GM23338 (cell line): ENCODE measurements at regions not wholly inside any gene's neighbourhood (a gene's known extent, or its start where the extent isn't known, plus 50 kb on each side); places are given as distances from the start of the nearest gene placed in this dataset.

ENCODE experiments used
- ATAC-seq: fragments of 200-7000 bp; cut with Tn5 transposase; 3 replicates; pipeline ENCODE4 v1.9.1; 2020
- DNase-seq: peaks from one replicate; pipeline ENCODE4 v3.0.0-alpha.2; 2015; ENCODE audit warnings: low spot score
- H2AFZ ChIP-seq: fragments of 200-600 bp; sonication (generic); 2 replicates; pipeline ENCODE4 v1.8.0; 2016; ENCODE audit warnings: antibody characterized with exemption, mild to moderate bottlenecking, moderate library complexity
- H3F3A ChIP-seq: fragments of 200-600 bp; sonication (generic); replicated peaks from 2 replicates; pipeline ENCODE4 v1.8.0; 2017; ENCODE audit warnings: antibody characterized with exemption, mixed run types, low read depth
- H3K27ac ChIP-seq: fragments of 200-600 bp; sonication (generic); 2 replicates; pipeline ENCODE4 v1.6.1; 2016; ENCODE audit warnings: low read depth
- H3K27me3 ChIP-seq: fragments of 200-600 bp; sonication (generic); 2 replicates; pipeline ENCODE4 v1.8.0; 2016; ENCODE audit warnings: mild to moderate bottlenecking, mixed run types, moderate library complexity; ENCODE audit not compliant: insufficient read depth
- H3K36me3 ChIP-seq: fragments of 200-600 bp; sonication (generic); 2 replicates; pipeline ENCODE4 v1.8.0; 2016; ENCODE audit warnings: mild to moderate bottlenecking; ENCODE audit not compliant: insufficient read depth
- H3K4me1 ChIP-seq: fragments of 200-600 bp; sonication (generic); 2 replicates; pipeline ENCODE4 v1.8.0; 2016; ENCODE audit warnings: mild to moderate bottlenecking, moderate library complexity; ENCODE audit not compliant: insufficient read depth
- H3K4me2 ChIP-seq: fragments of 200-600 bp; sonication (generic); 2 replicates; pipeline ENCODE4 v1.7.1; 2017; ENCODE audit warnings: mixed run types
- H3K4me3 ChIP-seq: fragments of 200-600 bp; sonication (generic); 2 replicates; pipeline ENCODE4 v1.6.1; 2016; ENCODE audit warnings: mixed run types
- H3K79me2 ChIP-seq: fragments of 200-600 bp; sonication (generic); replicated peaks from 2 replicates; pipeline ENCODE4 v1.8.0; 2017; ENCODE audit warnings: mild to moderate bottlenecking; ENCODE audit not compliant: insufficient read depth
- H3K9me2 ChIP-seq: fragments of 200-600 bp; sonication (generic); 2 replicates; pipeline ENCODE4 v1.8.0; 2017; ENCODE audit not compliant: insufficient read depth
- H4K20me1 ChIP-seq: fragments of 200-600 bp; sonication (generic); replicated peaks from 2 replicates; pipeline ENCODE4 v1.8.0; 2017; ENCODE audit warnings: mild to moderate bottlenecking; ENCODE audit not compliant: insufficient read depth
- H3K27ac Mint-ChIP-seq: 2 replicates; pipeline ENCODE4 v1.8.0; 2020; ENCODE audit warnings: inconsistent platforms, mild to moderate bottlenecking, moderate library complexity, mixed read lengths
- H3K27me3 Mint-ChIP-seq: 3 replicates; pipeline ENCODE4 v1.8.0; 2022; ENCODE audit warnings: low read depth, mild to moderate bottlenecking, moderate library complexity, mixed read lengths, inconsistent platforms; ENCODE audit not compliant: insufficient read depth, poor library complexity
- H3K36me3 Mint-ChIP-seq: 3 replicates; pipeline ENCODE4 v1.8.0; 2021; ENCODE audit warnings: low read depth, mild to moderate bottlenecking, inconsistent platforms, moderate library complexity, mixed read lengths
- H3K4me1 Mint-ChIP-seq: 3 replicates; pipeline ENCODE4 v1.8.0; 2020; ENCODE audit warnings: mild to moderate bottlenecking, inconsistent platforms, mixed read lengths
- H3K4me3 Mint-ChIP-seq: 3 replicates; pipeline ENCODE4 v1.8.0; 2021; ENCODE audit warnings: moderate library complexity, mild to moderate bottlenecking, inconsistent platforms, mixed read lengths
- H3K9me3 Mint-ChIP-seq: 3 replicates; pipeline ENCODE4 v1.8.0; 2020; ENCODE audit warnings: moderate library complexity, mild to moderate bottlenecking, inconsistent platforms, mixed read lengths
- CREB1 ChIP-seq: fragments of 250-450 bp; sonication (Bioruptor Pico); IDR thresholded peaks from 2 replicates; pipeline ENCODE4 v1.5.0; 2020; ENCODE audit warnings: low read depth, mild to moderate bottlenecking, moderate library complexity
- CTCF ChIP-seq, 2 experiments: fragments of 200-600 bp in 1 of 2; sonication (generic) in 1 of 2; conservative IDR thresholded peaks; 2 replicates each; pipeline versions ENCODE4 v1.5.1 to v1.6.1; 2016 to 2017; ENCODE audit warnings: antibody characterized with exemption in 2 of 2, low read depth in 2 of 2, mild to moderate bottlenecking in 2 of 2, moderate library complexity in 1 of 2
- ETS1 ChIP-seq: IDR thresholded peaks from 2 replicates; pipeline ENCODE4 v1.6.1; 2016; ENCODE audit warnings: antibody characterized with exemption
- EZH2 ChIP-seq: fragments of 200-600 bp; sonication (generic); IDR thresholded peaks from one replicate; pipeline ENCODE4 v1.8.0; 2017; ENCODE audit warnings: antibody characterized with exemption, mild to moderate bottlenecking, low read depth; ENCODE audit not compliant: unreplicated experiment
- EZH2phosphoT487 ChIP-seq: fragments of 200-600 bp; sonication (generic); IDR thresholded peaks from one replicate; pipeline ENCODE4 v1.8.1; 2018; ENCODE audit warnings: antibody characterized with exemption; ENCODE audit not compliant: unreplicated experiment
- JUNB ChIP-seq: IDR thresholded peaks from one replicate; pipeline ENCODE4 v1.6.1; 2016; ENCODE audit warnings: antibody characterized with exemption; ENCODE audit not compliant: unreplicated experiment
- NANOG ChIP-seq: IDR thresholded peaks from 2 replicates; pipeline ENCODE4 v1.6.1; 2016; ENCODE audit warnings: antibody characterized with exemption, borderline replicate concordance
- POLR2AphosphoS5 ChIP-seq: IDR thresholded peaks from 2 replicates; pipeline ENCODE4 v1.6.1; 2016; ENCODE audit warnings: antibody characterized with exemption, low read depth
- REST ChIP-seq: IDR thresholded peaks from one replicate; pipeline ENCODE4 v1.6.1; 2018; ENCODE audit warnings: antibody characterized with exemption; ENCODE audit not compliant: unreplicated experiment
- STAT1 ChIP-seq: IDR thresholded peaks from one replicate; pipeline ENCODE4 v1.6.1; 2016; ENCODE audit warnings: antibody characterized with exemption; ENCODE audit not compliant: unreplicated experiment
- ZNF114 ChIP-seq: fragments of 250-450 bp; sonication (Bioruptor Pico); IDR thresholded peaks from 2 replicates; pipeline ENCODE4 v1.5.0; 2020; ENCODE audit warnings: mild to moderate bottlenecking, moderate library complexity
- ZNF331 ChIP-seq: fragments of 250-450 bp; sonication (Bioruptor Pico); IDR thresholded peaks from 2 replicates; pipeline ENCODE4 v1.5.0; 2020; ENCODE audit warnings: low read depth, mild to moderate bottlenecking, moderate library complexity
- ZNF462 ChIP-seq: fragments of 250-450 bp; sonication (Bioruptor Pico); IDR thresholded peaks from 2 replicates; pipeline ENCODE4 v1.5.0; 2020; ENCODE audit warnings: mild to moderate bottlenecking, moderate library complexity

GRCh38 chr18:66916834-66917233, 312.9 kb upstream of the CDH19 start:
- Histone ChIP-seq H3K79me2 (no peaks in the 10 kb centered on the region), H3K4me2 (no peak overlapping the region), H3K27me3 (no peaks in the 10 kb centered on the region), H3K36me3 (no peaks in the 10 kb centered on the region), H3K4me3 (no peak overlapping the region), H2AFZ (no peak overlapping the region), H4K20me1 (no peaks in the 10 kb centered on the region), H3K4me1 (peaks cover 4% of the 10 kb centered on the region; the same call in 1 of the 2 replicates), H3F3A (no peaks in the 10 kb centered on the region), H3K27ac (no peak overlapping the region), H3K9me2 (no peaks in the 10 kb centered on the region)
- TF ChIP-seq POLR2AphosphoS5 (no peak), JUNB (no peak), ETS1 (no peak), CTCF (conservative IDR thresholded peaks at IDR 0.05; ENCODE audit: low read depth in 2 of 2) (no peak), CREB1 (CRISPR knock-in tag) (no peak), REST (no peak), NANOG (no peak), EZH2phosphoT487 (no peak), ZNF331 (CRISPR knock-in tag) (no peak), EZH2 (no peak), STAT1 (no peak), ZNF114 (CRISPR knock-in tag) (no peak), ZNF462 (CRISPR knock-in tag) (no peak)
- no peaks in the 10 kb centered on the region for H3K9me3 Mint-ChIP-seq
- ATAC-seq (no peak), DNase-seq (no peak)
- H3K27ac Mint-ChIP-seq, result no peak overlapping the region
- peaks cover 7% of the 10 kb centered on the region; the same call in 2 of the 3 replicates for H3K4me1 Mint-ChIP-seq
- H3K36me3 Mint-ChIP-seq, result no peaks in the 10 kb centered on the region
- no peak overlapping the region for H3K4me3 Mint-ChIP-seq
- no peaks in the 10 kb centered on the region for H3K27me3 Mint-ChIP-seq
